GM18861 (cell line): ENCODE measurements at regions not wholly inside any gene's neighbourhood (a gene's known extent, or its start where the extent isn't known, plus 50 kb on each side); places are given as distances from the start of the nearest gene placed in this dataset.
"Not testable (repeated sequence)": the region's sequence is repeated elsewhere in the genome, so short reads cannot be mapped to it uniquely, and the experiment has no call there.

Experiments used
- ATAC-seq: cut with Tn5 transposase; IDR thresholded peaks from one replicate; pipeline ENCODE4 v1.9.1; 2021; ENCODE audit not compliant: unreplicated experiment

- no peak for ATAC-seq
These were observed 77.3 kb downstream of the PPCDC start for GRCh38 chr15:75100679-75101078.

DNA sequence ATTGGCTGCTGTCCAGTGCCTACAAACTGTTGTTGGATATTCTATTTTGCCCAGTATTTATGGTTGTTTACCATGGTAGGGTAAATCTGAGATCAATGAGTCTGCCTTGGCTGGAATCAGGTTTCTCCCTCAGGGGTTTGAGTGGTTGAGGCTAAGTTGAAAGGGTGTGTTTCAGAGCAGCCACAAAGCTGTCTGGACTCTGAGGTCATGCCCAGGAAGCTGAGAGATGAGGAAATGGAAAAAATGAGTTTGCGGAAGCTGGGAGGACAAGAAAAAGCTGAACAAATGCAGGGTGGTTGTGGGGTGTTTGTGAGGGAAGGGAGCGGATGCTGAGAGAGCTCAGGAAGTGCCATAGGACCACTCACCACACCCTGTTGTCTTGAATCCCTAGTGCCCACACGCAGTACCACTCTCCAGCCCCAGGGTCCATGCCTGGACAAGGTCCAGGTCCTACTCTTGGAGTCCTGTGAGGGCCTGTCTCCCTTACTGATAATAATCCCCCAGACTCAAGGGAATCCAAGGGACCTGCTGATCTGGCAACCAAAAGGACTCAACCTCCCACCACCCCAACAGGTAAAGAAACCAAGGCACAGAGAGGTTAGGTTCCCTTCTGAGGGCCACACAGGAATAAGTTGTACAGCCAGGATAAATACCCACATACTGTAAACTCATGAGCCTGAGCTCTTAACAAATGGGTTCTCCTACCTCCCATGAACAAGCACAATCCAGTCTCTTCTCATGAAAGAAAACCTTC, 81.6 kb downstream of the PPCDC start:
- ATAC-seq: peak; percentile 51

DNA sequence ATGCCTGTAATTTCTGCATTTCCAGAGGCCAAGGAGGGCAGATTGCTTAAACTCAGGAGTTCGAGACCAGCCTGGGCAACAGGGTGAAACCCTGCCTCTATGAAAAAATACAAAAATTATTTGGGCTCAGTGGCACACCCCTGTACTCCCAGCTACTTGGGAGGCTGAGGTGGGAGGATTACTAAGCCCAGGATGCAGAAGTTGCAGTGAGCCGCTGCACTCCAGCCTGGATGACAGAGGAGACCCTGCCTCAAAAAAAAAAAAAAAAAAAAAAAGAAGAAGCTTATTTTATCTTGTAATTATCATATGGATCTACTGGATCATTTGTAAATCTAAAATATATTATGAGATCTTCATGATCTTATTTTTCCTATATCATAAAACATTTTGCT, 84.1 kb downstream of the PPCDC start:
- no peak for ATAC-seq

- no peak for ATAC-seq
These were observed 84.8 kb downstream of the PPCDC start for GRCh38 chr15:75107908-75108838.

DNA sequence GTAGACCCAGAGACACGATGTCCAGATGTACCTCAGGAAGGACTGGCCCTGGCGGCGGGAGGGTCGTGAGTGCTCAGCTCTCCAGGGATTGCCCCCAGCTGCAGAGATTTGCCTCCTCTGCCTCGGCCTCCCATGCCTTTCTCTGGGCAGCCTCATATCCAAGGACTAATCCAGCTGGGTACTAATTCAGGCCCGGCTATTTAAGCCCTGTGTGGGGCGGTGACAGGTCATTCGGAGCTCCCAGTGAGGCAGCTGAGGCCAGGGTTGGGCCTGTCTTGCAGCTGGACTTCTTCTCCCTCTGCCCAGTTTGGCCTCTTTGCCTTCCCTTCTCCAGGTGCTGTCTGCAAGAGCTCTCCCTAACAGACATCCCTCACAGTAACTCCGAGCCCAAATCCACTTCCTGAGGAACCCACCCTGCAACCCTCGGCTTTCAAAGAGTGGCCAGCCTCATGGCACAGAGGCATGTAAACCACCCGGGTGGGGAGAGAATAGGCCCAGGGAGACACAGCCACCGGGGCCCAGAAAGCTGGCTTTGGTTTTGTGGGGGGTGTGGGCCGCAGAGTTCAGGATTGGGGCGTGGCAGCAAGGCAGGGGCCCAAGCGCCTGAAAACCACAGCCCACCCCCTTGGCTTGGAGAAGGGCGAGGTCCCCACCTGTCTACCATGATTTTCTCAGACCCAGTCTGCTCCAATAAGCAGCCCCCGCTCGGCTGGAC, 85.8 kb downstream of the PPCDC start:
- ATAC-seq: no peak

DNA sequence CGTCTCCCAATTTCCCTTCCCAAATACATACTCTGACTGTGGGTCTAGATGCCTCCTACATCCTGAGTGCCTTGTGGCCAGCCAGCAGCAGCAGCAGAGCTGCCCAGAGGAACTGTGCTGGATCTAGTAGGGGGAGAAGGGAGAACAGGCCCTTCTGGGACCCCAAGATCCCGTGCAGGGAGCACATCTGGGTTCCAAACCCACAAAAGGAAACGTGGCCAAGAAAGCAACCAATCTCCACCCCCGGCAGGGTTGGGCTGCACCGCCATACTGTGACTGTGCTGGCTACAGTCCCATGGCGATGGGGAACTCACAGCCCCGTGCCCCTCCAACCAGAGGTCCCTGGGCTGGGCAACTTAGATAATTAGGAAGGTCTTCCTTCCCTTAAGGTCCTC, 86.3 kb downstream of the PPCDC start:
- no peak for ATAC-seq

DNA sequence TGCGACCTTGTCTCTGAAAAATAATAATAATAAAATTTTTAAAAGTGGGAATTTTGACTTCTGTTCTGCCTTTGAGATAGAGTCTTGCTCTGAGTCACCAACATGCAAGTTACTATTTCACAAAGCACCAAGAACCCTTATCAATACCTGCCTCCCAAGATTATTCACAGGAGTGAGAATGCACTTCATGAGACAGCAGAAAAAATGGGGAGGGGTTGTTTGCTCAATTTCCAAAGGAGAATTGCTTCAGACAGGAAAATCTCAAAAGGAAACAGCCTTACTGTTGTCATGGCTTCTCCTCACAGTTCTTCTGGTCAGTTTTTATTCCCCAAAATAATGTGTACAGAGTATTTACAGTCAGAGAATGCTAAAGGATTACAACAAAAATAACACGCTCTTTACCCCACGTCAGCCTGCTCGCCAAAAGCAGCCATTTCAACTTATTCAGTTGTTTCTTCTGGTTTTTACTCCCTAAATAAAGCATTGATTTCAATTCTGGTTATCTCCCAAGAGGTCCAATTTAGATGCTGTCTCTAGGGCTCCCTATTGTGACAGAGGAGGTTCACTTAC, 89.0 kb downstream of the PPCDC start:
- ATAC-seq: no peak

GRCh38 chr15:75112848-75113492, 88.7 kb upstream of the C15orf39 start:
- ATAC-seq: peak; percentile 67

DNA sequence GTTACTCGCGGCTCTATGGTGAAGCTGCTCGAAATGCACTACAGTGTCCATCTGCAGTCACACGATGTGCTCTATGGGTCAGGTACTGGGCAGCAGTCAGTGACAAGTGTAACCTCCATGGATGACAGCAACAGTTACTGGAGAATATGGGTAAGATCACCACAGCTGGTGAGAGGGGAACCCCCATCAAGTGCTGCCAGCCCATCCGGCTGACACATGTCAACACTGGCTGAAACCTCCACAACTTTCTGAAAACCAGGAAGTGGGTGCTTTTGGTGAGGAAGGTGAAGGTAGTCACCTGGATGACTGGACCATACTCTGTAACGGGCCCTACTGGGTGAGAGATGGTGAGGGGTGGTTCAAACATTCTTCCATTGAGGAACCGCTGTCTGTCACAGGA, 87.4 kb upstream of the C15orf39 start:
- ATAC-seq: no peak

DNA sequence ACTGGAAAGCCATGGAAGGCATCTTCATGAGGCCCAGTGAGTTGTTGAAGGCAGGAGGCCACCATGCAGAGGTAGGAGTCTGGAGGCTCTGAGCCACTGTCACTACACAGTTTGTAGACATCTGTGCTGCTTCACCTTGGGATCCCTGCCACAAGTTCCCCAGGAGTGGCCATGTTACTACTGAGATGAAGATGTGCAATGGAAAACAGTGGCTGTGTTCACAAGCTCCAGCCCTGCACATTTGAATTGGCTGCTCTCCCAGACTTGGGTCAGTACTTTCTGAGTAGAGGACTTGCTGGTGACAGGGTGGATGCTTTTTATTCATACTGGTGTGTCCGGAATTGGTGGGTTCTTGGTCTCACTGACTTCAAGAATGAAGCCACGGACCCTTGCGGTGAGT, 86.9 kb upstream of the C15orf39 start:
- ATAC-seq: no peak

DNA sequence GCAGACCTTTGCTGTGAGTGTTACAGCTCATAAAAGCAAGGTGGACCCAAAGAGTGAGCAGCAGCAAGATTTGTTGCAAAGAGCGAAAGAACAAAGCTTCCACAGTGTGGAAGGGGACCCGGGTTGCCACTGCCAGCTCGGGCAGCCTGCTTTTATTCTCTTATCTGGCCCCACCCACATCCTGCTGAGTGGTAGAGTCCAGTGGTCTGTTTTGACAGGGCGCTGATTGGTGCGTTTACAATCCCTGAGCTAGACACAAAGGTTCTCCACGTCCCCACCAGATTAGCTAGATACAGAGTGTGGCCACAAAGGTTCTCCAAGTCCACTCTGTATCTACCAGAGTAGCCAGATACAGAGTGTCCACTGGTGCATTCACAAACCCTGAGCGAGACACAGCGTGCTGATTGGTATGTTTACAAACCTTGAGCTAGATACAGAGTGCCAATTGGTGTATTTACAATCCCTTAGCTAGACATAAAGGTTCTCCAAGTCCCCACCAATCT, 86.2 kb upstream of the C15orf39 start:
- ATAC-seq: not testable (repeated sequence)

DNA sequence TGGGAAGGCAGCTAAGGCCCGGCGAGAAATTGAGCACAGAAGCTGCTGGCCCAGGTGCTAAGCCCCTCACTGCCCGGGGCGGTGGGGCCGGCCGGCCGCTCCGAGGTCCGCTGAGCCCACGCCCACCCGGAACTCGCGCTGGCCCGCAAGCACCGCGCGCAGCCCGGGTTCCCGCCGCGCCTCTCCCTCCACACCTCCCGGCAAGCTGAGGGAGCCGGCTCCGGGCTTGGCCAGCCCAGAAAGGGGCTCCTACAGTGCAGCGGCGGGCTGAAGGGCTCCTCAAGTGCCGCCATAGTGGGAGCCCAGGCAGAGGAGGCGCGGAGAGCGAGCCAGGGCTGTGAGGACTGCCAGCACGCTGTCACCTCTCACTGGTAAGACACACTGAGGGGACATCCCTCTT, 85.5 kb upstream of the C15orf39 start:
- ATAC-seq: not testable (repeated sequence)

- no peak for ATAC-seq
These were observed 83.7 kb upstream of the C15orf39 start for GRCh38 chr15:75117993-75118392.

- not testable (repeated sequence) for ATAC-seq
These were observed 82.4 kb upstream of the C15orf39 start for GRCh38 chr15:75119312-75119711.

GRCh38 chr15:75121491-75121890, 80.2 kb upstream of the C15orf39 start:
- no peak for ATAC-seq

DNA sequence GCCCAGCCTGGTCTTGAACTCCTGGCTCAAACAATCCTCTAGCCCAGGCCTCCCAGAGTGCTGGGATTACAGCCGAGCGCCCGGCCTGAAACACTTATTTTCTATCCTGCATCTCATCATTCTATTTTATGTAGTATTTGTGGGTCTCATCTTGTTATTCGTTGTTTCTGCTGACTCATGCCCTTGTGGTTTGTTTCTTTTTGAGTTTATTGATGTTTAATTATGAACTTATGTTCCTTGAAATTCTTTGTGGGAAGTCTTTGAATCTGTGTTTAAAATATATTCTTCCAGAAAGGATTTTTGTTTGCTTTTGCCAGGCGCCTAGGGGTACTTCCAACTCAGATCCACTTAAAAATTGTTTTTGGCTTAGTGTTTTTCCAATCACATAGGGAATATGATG, 78.3 kb upstream of the C15orf39 start:
- ATAC-seq: no peak

- not testable (repeated sequence) for ATAC-seq
These were observed 77.4 kb upstream of the C15orf39 start for GRCh38 chr15:75124278-75124677.

DNA sequence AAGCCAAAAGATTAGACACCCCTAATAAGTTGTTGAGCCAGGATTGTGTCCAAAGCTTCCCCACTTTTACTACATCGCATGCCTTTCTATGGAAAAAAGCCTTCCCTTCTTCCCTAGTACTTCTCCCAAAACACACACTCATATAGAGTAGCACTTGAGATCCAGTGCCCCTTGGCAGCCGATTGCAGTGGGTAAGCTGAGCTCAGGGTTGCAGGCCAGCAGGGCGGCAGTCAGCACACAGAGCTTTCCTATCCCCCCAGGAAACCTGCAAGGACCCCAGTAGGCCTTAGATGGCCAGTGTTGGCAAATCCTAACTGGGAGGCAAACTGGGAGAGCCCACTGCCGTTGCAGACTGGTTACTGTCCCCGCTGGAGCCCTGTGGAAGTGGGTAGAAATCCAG, 75.7 kb upstream of the C15orf39 start:
- ATAC-seq: no peak

DNA sequence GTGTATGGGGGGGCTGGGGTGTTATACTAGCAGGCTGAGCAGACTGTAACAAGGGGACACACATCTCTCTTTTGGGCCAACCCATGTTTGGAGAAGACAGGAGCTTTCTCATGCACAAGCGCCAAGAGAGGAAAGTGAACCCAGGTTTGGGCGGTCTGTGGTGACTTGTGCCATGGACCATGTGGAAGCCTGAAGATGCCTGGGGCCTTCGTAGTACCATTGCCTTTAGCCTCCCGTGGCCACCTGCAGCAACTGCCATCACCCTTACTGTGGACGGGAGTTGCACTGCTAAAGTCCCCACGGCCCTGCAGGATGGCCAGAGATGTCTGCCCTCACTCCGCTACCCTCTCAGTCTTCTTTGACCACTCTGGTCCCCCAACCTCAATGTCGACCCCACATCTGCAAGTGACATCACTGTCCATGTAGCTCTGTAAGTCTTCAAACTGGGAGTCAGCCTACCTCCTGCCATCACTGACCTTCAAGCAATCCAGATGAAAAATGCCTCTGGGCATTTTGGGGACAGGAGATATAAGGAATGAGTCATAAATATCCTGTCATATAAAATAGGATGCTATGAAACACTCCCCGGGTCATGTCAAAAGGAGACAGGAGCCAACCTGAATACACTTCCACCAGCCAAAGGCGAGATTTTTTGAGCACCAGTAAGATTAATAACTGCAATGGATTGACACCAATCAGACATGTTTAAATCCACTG, 74.7 kb upstream of the C15orf39 start:
- ATAC-seq: no peak

DNA sequence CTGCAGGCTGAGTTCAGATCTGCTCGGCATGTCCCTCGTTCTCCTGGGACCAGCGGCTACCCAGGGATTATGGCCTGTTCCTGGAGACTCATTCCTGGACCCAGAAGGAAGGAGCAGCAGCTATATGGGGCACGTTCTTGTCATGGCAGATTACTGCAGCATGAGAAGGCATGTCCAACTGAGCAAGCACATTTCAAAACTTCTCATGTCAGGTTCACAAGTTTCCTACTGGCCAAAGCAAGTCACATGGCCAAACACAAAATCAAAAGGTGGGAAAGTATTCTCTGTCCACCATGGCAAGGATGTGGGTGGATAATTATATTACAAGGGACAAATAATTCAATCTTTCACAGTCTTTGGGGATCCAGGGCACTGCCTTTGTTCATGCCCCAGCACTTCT, 71.9 kb upstream of the C15orf39 start:
- ATAC-seq: no peak
